ENCODE measurements at regions not wholly inside any gene's neighbourhood (a gene's known extent, or its start where the extent isn't known, plus 50 kb on each side); places are given as distances from the start of the nearest gene placed in this dataset.

GRCh38 chr2:198701481-198701880 lies 756.3 kb downstream of the SATB2 start:
- no peak for DNase-seq (ENCODE audit: low read depth)

- DNase-seq (ENCODE audit: low read depth) = no peak
These were observed 757.4 kb downstream of the SATB2 start for GRCh38 chr2:198700319-198700718.

GRCh38 chr2:198698230-198698629 lies 759.5 kb downstream of the SATB2 start:
- DNase-seq (ENCODE audit: low read depth) = no peak

GRCh38 chr2:198697794-198698193 lies 759.9 kb downstream of the SATB2 start:
- no peak for DNase-seq (ENCODE audit: low read depth)

- no peak for DNase-seq (ENCODE audit: low read depth)
These were observed 760.5 kb downstream of the SATB2 start for GRCh38 chr2:198697218-198697617.

GRCh38 chr2:198695879-198696278 lies 761.9 kb downstream of the SATB2 start:
- DNase-seq (ENCODE audit: low read depth) = no peak

- DNase-seq (ENCODE audit: low read depth) = no peak
These were observed 764.7 kb downstream of the SATB2 start for GRCh38 chr2:198692907-198693510.

- DNase-seq (ENCODE audit: low read depth) = no peak
These were observed 766.5 kb downstream of the SATB2 start for GRCh38 chr2:198691236-198691635.

GRCh38 chr2:198664321-198664720 lies 793.4 kb downstream of the SATB2 start:
- DNase-seq (ENCODE audit: low read depth) = no peak

GRCh38 chr2:198662905-198663304 lies 794.8 kb downstream of the SATB2 start:
- DNase-seq (ENCODE audit: low read depth) = no peak

GRCh38 chr2:198660501-198660900 lies 797.2 kb downstream of the SATB2 start:
- no peak for DNase-seq (ENCODE audit: low read depth)

GRCh38 chr2:198659096-198659870 lies 798.5 kb downstream of the SATB2 start:
- DNase-seq (ENCODE audit: low read depth) = no peak

GRCh38 chr2:198657512-198658121 lies 800.1 kb downstream of the SATB2 start:
- no peak for DNase-seq (ENCODE audit: low read depth)

GRCh38 chr2:198656869-198657268 lies 800.9 kb downstream of the SATB2 start:
- no peak for DNase-seq (ENCODE audit: low read depth)

GRCh38 chr2:198654646-198655045 lies 803.1 kb downstream of the SATB2 start:
- DNase-seq (ENCODE audit: low read depth) = no peak

- no peak for DNase-seq (ENCODE audit: low read depth)
These were observed 804.4 kb downstream of the SATB2 start for GRCh38 chr2:198653311-198653710.

GRCh38 chr2:198652461-198652860 lies 805.3 kb downstream of the SATB2 start:
- DNase-seq (ENCODE audit: low read depth) = no peak

- no peak for DNase-seq (ENCODE audit: low read depth)
These were observed 811.9 kb downstream of the SATB2 start for GRCh38 chr2:198645816-198646215.

GRCh38 chr2:198641161-198641560 lies 816.6 kb downstream of the SATB2 start:
- no peak for DNase-seq (ENCODE audit: low read depth)

GRCh38 chr2:198640463-198640862 lies 817.3 kb downstream of the SATB2 start:
- no peak for DNase-seq (ENCODE audit: low read depth)

- DNase-seq (ENCODE audit: low read depth) = no peak
These were observed 818.2 kb downstream of the SATB2 start for GRCh38 chr2:198639580-198639979.

- DNase-seq (ENCODE audit: low read depth) = no peak
These were observed 819.2 kb downstream of the SATB2 start for GRCh38 chr2:198638577-198638976.

- DNase-seq (ENCODE audit: low read depth) = no peak
These were observed 826.0 kb downstream of the PLCL1 start for GRCh38 chr2:198630384-198630783.
